ENCODE measurements at regions not wholly inside any gene's neighbourhood (a gene's known extent, or its start where the extent isn't known, plus 50 kb on each side); places are given as distances from the start of the nearest gene placed in this dataset.

DNA sequence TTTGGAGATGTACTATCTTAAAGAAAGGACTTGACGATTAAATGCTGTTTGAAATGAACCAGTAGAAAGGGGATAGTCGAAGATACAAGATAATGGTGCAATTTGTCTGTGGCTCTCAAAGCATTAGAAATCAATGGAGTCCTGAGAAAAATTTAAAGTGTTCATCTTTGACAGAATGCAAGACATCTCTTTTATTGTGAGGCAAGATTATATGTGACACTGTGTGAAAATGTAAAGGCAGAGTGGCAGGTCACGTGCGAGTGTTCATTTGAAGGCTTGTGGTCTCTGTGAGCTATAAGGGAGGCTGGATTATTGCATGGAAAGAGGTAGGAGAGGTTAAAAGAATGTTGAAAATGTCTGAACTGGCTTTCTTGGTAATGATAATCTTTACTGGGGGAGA, 709.2 kb downstream of the DSC3 start:
- H3K4me3 ChIP-seq (ENCODE audit: low read depth, low read length) = no peak overlapping the region
- no peak for TF ChIP-seq CTCF (IDR thresholded peaks at IDR 0.05; ENCODE audit: borderline replicate concordance, insufficient read depth, low read depth, low read length)

DNA sequence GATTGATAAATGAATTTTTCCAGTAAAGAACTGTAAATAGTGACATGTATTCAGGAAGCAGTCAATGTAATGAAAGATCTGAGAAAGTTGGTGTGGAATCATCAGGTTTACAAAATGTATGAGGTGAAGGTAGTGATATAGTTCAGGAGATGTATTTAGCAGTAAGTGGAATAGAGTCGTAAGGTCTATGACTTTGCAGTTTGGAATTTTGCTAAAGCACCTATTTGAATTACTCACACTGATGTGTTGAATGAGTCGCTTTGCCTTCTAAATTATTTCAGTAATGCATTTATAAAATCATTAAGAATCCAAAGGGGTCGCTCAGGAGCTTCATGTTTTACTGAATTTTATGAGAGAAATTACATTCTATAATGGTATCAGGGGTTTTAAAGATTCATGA, 713.7 kb downstream of the DSC3 start:
- no peak overlapping the region for H3K4me3 ChIP-seq (ENCODE audit: low read depth, low read length)
- no peak for TF ChIP-seq CTCF (IDR thresholded peaks at IDR 0.05; ENCODE audit: borderline replicate concordance, insufficient read depth, low read depth, low read length)

GRCh38 chr18:30302181-30302580, 740.4 kb downstream of the DSC3 start:
- no peak for TF ChIP-seq CTCF (IDR thresholded peaks at IDR 0.05; ENCODE audit: borderline replicate concordance, insufficient read depth, low read depth, low read length)
- no peak overlapping the region for H3K4me3 ChIP-seq (ENCODE audit: low read depth, low read length)

GRCh38 chr18:30298769-30299168, 743.8 kb downstream of the DSC3 start:
- TF ChIP-seq CTCF (IDR thresholded peaks at IDR 0.05; ENCODE audit: borderline replicate concordance, insufficient read depth, low read depth, low read length) = no peak
- no peak overlapping the region for H3K4me3 ChIP-seq (ENCODE audit: low read depth, low read length)

GRCh38 chr18:30288662-30289414, 753.7 kb downstream of the DSC3 start:
- no peak for TF ChIP-seq CTCF (IDR thresholded peaks at IDR 0.05; ENCODE audit: borderline replicate concordance, insufficient read depth, low read depth, low read length)
- H3K4me3 ChIP-seq (ENCODE audit: low read depth, low read length) = no peak overlapping the region

DNA sequence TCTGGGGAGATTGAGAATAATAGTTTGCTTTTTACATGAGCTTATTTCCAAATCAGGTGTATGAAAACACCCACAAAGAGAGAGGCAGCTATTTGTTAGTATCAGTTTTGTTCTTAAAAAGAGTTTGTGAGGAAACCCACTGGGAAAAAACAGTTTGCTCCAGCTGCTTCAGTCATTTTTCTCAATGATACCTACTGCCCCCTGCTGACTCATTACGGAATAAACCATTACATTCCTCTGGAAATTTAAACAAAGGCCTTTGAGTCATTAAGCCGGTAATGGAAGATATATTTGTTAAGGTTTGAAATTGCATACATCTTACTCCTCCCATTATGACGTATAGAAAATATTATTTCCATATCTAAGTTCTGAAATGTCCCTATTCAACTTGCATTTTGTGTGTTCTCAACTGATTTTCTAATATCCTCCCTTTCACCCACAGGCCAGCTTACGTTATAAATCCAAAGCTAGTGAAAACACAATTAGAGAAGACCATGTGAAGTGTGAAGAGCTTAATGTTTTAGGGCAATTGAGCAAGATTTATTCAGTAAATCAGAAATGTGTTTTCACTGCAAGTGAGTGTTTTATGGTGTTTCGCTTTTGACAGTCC, 761.6 kb downstream of the DSC3 start:
- TF ChIP-seq CTCF (IDR thresholded peaks at IDR 0.05; ENCODE audit: borderline replicate concordance, insufficient read depth, low read depth, low read length) = peak; percentile 46; the same call in 1 of the 2 replicates
- no peak overlapping the region for H3K4me3 ChIP-seq (ENCODE audit: low read depth, low read length)

DNA sequence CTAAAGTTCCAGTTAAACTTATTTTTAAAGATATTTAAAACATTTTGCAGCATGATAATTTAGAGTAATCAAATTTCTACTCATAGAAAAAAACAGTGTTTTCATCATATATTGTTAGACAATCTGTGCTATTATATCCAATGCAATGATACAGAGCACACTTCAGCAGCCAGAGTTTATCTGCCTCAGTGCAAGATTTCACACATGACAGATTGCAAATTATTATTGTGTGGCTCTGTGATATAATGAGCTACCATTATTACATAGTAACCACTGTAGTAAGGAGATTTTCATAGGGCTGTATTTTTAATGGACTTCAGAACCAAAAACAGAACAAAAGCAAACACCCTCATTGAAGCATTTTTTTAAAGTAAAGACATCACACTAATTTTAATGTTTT, 762.4 kb downstream of the DSC3 start:
- TF ChIP-seq CTCF (IDR thresholded peaks at IDR 0.05; ENCODE audit: borderline replicate concordance, insufficient read depth, low read depth, low read length) = no peak
- no peak overlapping the region for H3K4me3 ChIP-seq (ENCODE audit: low read depth, low read length)

Measured in GM12875 (cell line).